Natural killer cell (primary cell): ENCODE measurements at regions not wholly inside any gene's neighbourhood (a gene's known extent, or its start where the extent isn't known, plus 50 kb on each side); places are given as distances from the start of the nearest gene placed in this dataset.

ENCODE experiments used
- ATAC-seq, 3 donors: fragments of 150-1000 bp in 2 of 3; fragments of 200-7000 bp in 1 of 3; cut with Tn5 transposase; 1 replicate in 1 of 3; 2 replicates in 2 of 3; pipeline ENCODE4 v1.10.0; 2021; ENCODE audit warnings: mild to moderate bottlenecking in 2 of 3, moderate library complexity in 2 of 3
- DNase-seq, 2 donors: peaks; one replicate each; pipeline versions ENCODE4 v3.0.0 to v3.0.0-alpha.2; 2013 to 2021; ENCODE audit warnings: mixed read lengths in 1 of 2
- H3K27ac ChIP-seq: one replicate; pipeline ENCODE4 v1.5.1; 2013; ENCODE audit warnings: mild to moderate bottlenecking, low read length
- H3K27me3 ChIP-seq: one replicate; pipeline ENCODE4 v1.6.1; 2013; ENCODE audit warnings: low read length; ENCODE audit not compliant: control insufficient read depth, insufficient read depth
- H3K36me3 ChIP-seq: one replicate; pipeline ENCODE4 v1.6.1; 2013; ENCODE audit warnings: low read length; ENCODE audit not compliant: control insufficient read depth, insufficient read depth
- H3K4me1 ChIP-seq: one replicate; pipeline ENCODE4 v1.6.1; 2013; ENCODE audit warnings: low read length; ENCODE audit not compliant: control insufficient read depth, insufficient read depth
- H3K4me3 ChIP-seq: one replicate; pipeline ENCODE4 v1.5.1; 2013; ENCODE audit warnings: low read length
- H3K9me3 ChIP-seq: one replicate; pipeline ENCODE4 v1.6.1; 2013; ENCODE audit warnings: low read length; ENCODE audit not compliant: control insufficient read depth, insufficient read depth
- H3K27ac Mint-ChIP-seq, 2 donors: one replicate each; pipeline ENCODE4 v1.8.0; 2022; ENCODE audit warnings: mild to moderate bottlenecking in 2 of 2, mixed read lengths in 2 of 2, moderate library complexity in 1 of 2
- H3K27me3 Mint-ChIP-seq, 2 donors: one replicate each; pipeline ENCODE4 v1.8.0; 2022; ENCODE audit warnings: low read depth in 2 of 2, mixed read lengths in 2 of 2
- H3K36me3 Mint-ChIP-seq: one replicate; pipeline ENCODE4 v1.8.0; 2022; ENCODE audit warnings: mixed read lengths
- H3K4me1 Mint-ChIP-seq, 2 donors: one replicate each; pipeline ENCODE4 v1.8.0; 2022; ENCODE audit warnings: mixed read lengths in 2 of 2
- H3K4me3 Mint-ChIP-seq: one replicate; pipeline ENCODE4 v1.8.0; 2022; ENCODE audit warnings: mild to moderate bottlenecking, moderate library complexity, mixed read lengths
- H3K9me3 Mint-ChIP-seq, 2 donors: one replicate each; pipeline ENCODE4 v1.8.0; 2022; ENCODE audit warnings: mixed read lengths in 2 of 2
- WGBS: methylation state at CpG from one replicate; pipeline ENCODE4 v1.1.7; 2013; ENCODE audit warnings: missing lambda C conversion rate; ENCODE audit not compliant: insufficient coverage; 5-methylcytosine and 5-hydroxymethylcytosine counted together
- intact Hi-C: fragments of 100-400 bp; cut with micrococcal nuclease; formaldehyde crosslinking; loops from one replicate; pipeline ENCODE4 v1.14.2; 2022
- TF ChIP-seq, protein P1 (sequence below): fragments of 200-600 bp; IDR thresholded peaks from one replicate; pipeline ENCODE4 v1.8.0; 2022; ENCODE audit warnings: antibody characterized with exemption

DNA sequence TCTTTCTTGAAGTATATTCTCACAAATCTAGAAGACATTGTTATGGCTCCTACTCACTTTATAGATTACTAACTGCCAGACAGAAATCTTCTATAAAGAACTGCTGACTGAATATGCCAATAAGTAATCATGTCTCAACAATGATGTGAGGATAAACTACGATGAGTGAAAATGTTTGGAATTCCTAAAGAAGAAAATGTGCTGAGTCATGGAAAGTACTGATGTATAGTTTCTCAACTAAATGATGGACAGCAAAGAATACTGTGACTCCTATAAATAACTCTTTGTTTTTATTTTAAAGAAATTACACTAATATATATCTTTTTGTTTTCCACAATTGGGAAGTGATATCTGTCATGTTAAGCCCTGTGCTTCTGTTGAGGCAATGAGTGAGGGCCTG, 232.9 kb downstream of the LNPK start:
- no peak overlapping the region for H3K27ac Mint-ChIP-seq
- ATAC-seq (no peak), DNase-seq (no peak)
- H3K36me3 ChIP-seq, result no peaks in the 10 kb centered on the region
- peaks cover 0 to 3% of the 10 kb centered on the region in 2 donors for H3K27me3 Mint-ChIP-seq
- H3K4me3 Mint-ChIP-seq, result no peak overlapping the region
- no peak overlapping the region for H3K4me3 ChIP-seq
- intact Hi-C loops, result no loop called here
- H3K9me3 Mint-ChIP-seq, result no peaks in the 10 kb centered on the region
- no peaks in the 10 kb centered on the region for H3K4me1 Mint-ChIP-seq
- no peaks in the 10 kb centered on the region for H3K36me3 Mint-ChIP-seq
- no peaks in the 10 kb centered on the region for H3K4me1 ChIP-seq
- TF ChIP-seq, protein P1, sequence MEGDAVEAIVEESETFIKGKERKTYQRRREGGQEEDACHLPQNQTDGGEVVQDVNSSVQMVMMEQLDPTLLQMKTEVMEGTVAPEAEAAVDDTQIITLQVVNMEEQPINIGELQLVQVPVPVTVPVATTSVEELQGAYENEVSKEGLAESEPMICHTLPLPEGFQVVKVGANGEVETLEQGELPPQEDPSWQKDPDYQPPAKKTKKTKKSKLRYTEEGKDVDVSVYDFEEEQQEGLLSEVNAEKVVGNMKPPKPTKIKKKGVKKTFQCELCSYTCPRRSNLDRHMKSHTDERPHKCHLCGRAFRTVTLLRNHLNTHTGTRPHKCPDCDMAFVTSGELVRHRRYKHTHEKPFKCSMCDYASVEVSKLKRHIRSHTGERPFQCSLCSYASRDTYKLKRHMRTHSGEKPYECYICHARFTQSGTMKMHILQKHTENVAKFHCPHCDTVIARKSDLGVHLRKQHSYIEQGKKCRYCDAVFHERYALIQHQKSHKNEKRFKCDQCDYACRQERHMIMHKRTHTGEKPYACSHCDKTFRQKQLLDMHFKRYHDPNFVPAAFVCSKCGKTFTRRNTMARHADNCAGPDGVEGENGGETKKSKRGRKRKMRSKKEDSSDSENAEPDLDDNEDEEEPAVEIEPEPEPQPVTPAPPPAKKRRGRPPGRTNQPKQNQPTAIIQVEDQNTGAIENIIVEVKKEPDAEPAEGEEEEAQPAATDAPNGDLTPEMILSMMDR, result no peak
- H3K27me3 ChIP-seq, result no peaks in the 10 kb centered on the region
- no peak overlapping the region for H3K27ac ChIP-seq
- H3K9me3 ChIP-seq, result no peaks in the 10 kb centered on the region
- WGBS, result no CpG with 5 or more reads among the region's 1 CpG

DNA sequence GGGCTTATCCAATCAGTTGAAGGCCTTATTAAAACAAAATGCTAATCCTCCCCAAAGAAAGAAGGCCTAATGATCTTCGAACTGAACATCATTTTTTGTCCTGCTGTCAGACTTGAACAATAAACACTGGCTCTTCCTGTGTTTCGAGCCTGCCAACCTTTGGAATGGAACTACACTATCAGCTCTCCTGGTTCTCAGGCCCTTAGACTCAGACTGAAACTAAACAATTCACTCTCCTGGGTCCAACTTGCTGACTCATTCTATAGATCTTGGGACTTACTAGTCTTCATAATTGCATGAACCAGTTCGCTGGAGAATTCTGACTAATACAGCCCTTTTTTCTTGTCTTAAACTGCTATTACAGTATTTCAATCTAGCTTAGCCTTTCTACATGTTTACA, 235.2 kb downstream of the LNPK start:
- no peak overlapping the region for H3K4me3 ChIP-seq
- no peaks in the 10 kb centered on the region for H3K36me3 ChIP-seq
- Mint-ChIP-seq H3K27me3 (no peaks in the 10 kb centered on the region), H3K9me3 (no peaks in the 10 kb centered on the region), H3K27ac (no peak overlapping the region), H3K4me1 (no peaks in the 10 kb centered on the region), H3K36me3 (no peaks in the 10 kb centered on the region), H3K4me3 (no peak overlapping the region)
- ATAC-seq, result no peak
- intact Hi-C loops, result no loop called here
- H3K9me3 ChIP-seq, result no peaks in the 10 kb centered on the region
- no peak for DNase-seq
- WGBS, result 47% methylated on average over 3 of the region's 3 CpGs
- TF ChIP-seq, protein P1, result no peak
- H3K27ac ChIP-seq, result no peak overlapping the region
- H3K27me3 ChIP-seq, result no peaks in the 10 kb centered on the region
- H3K4me1 ChIP-seq, result no peaks in the 10 kb centered on the region

GRCh38 chr2:175755656-175756386, 246.2 kb downstream of the LNPK start:
- H3K4me1 ChIP-seq, result no peaks in the 10 kb centered on the region
- H3K27ac Mint-ChIP-seq, result no peak overlapping the region
- 69% methylated on average over 3 of the region's 4 CpGs for WGBS
- no peaks in the 10 kb centered on the region for H3K27me3 ChIP-seq
- intact Hi-C loops, result no loop called here
- H3K27me3 Mint-ChIP-seq, result peaks cover 0 to 8% of the 10 kb centered on the region in 2 donors
- no peak overlapping the region for H3K4me3 Mint-ChIP-seq
- no peaks in the 10 kb centered on the region for H3K36me3 Mint-ChIP-seq
- DNase-seq (no peak), ATAC-seq (no peak)
- H3K4me1 Mint-ChIP-seq, result no peaks in the 10 kb centered on the region
- H3K27ac ChIP-seq, result no peak overlapping the region
- TF ChIP-seq, protein P1, result no peak
- no peaks in the 10 kb centered on the region for H3K9me3 ChIP-seq
- H3K36me3 ChIP-seq, result no peaks in the 10 kb centered on the region
- H3K9me3 Mint-ChIP-seq, result peaks cover 0 to 3% of the 10 kb centered on the region in 2 donors
- H3K4me3 ChIP-seq, result no peak overlapping the region

GRCh38 chr2:175755169-175755568, 246.9 kb downstream of the LNPK start:
- ATAC-seq, result no peak
- no peaks in the 10 kb centered on the region for H3K27me3 ChIP-seq
- no peak for DNase-seq
- no peaks in the 10 kb centered on the region for H3K4me1 Mint-ChIP-seq
- no peaks in the 10 kb centered on the region for H3K9me3 ChIP-seq
- H3K27ac ChIP-seq, result no peak overlapping the region
- no peak overlapping the region for H3K27ac Mint-ChIP-seq
- no peaks in the 10 kb centered on the region for H3K4me1 ChIP-seq
- no peak overlapping the region for H3K4me3 ChIP-seq
- H3K36me3 ChIP-seq, result no peaks in the 10 kb centered on the region
- H3K27me3 Mint-ChIP-seq, result peaks cover 0 to 10% of the 10 kb centered on the region in 2 donors
- H3K36me3 Mint-ChIP-seq, result no peaks in the 10 kb centered on the region
- intact Hi-C loops, result no loop called here
- peaks cover 0 to 3% of the 10 kb centered on the region in 2 donors for H3K9me3 Mint-ChIP-seq
- H3K4me3 Mint-ChIP-seq, result no peak overlapping the region
- TF ChIP-seq, protein P1, result no peak
